ENCODE measurements at regions not wholly inside any gene's neighbourhood (a gene's known extent, or its start where the extent isn't known, plus 50 kb on each side); places are given as distances from the start of the nearest gene placed in this dataset.
"Not testable (repeated sequence)": the region's sequence is repeated elsewhere in the genome, so short reads cannot be mapped to it uniquely, and the experiment has no call there.

DNA sequence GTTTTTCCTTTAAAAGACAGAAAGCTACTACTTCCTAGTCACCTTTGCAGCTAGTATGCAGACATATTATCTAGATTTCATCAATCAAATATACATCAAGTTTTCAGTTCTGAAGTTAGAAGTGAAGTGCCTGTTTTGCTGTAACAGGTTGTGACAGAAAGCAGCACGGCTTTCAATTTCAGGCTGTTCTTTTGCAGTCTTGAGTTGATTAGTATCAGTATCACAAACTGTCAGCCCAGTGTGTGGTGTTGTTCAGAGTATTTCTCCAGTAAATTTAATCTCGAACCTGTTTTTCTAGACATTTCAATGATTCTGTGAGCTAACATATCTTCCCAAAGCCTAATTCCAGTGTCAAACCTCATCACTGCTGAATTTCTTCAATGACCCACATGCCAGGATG is 1050.8 kb downstream of the DIPK2A start:
- Histone ChIP-seq H3K4me2 (ENCODE audit: control insufficient read depth, extremely low read depth, insufficient read depth, low read depth, low read length) (no peak overlapping the region), H4K20me1 (ENCODE audit: control insufficient read depth, extremely low read depth, insufficient read depth, low read length) (no peaks in the 10 kb centered on the region), H3K27me3 (ENCODE audit: control insufficient read depth, extremely low read depth, insufficient read depth, low read length) (no peaks in the 10 kb centered on the region), H3K4me3 (ENCODE audit: control insufficient read depth in 2 of 3, extremely low read depth in 1 of 3, insufficient read depth in 2 of 3, low read depth in 1 of 3, low read length in 3 of 3) (no peak overlapping the region), H3K4me1 (ENCODE audit: control insufficient read depth, extremely low read depth, insufficient read depth, low read length) (peaks cover 8% of the 10 kb centered on the region), H3K79me2 (ENCODE audit: control insufficient read depth, insufficient read depth, low read length) (no peaks in the 10 kb centered on the region), H3K9ac (ENCODE audit: control insufficient read depth, extremely low read depth, insufficient read depth, low read length) (no peak overlapping the region), H2AFZ (ENCODE audit: control insufficient read depth, low read length) (no peak overlapping the region), H3K36me3 (ENCODE audit: control insufficient read depth in 2 of 2, extremely low read depth in 1 of 2, insufficient read depth in 2 of 2, low read length in 2 of 2) (no peaks in the 10 kb centered on the region), H3K27ac (ENCODE audit: control insufficient read depth, insufficient read depth, low read length) (no peak overlapping the region), H3K9me3 (ENCODE audit: control insufficient read depth, low read depth, low read length) (no peaks in the 10 kb centered on the region), H3K9me1 (ENCODE audit: control insufficient read depth, extremely low read depth, insufficient read depth, low read length) (no peaks in the 10 kb centered on the region)
- FAIRE-seq (no peak), DNase-seq (ENCODE audit: low read depth, low spot score) (no peak)
- TF ChIP-seq, protein P1, sequence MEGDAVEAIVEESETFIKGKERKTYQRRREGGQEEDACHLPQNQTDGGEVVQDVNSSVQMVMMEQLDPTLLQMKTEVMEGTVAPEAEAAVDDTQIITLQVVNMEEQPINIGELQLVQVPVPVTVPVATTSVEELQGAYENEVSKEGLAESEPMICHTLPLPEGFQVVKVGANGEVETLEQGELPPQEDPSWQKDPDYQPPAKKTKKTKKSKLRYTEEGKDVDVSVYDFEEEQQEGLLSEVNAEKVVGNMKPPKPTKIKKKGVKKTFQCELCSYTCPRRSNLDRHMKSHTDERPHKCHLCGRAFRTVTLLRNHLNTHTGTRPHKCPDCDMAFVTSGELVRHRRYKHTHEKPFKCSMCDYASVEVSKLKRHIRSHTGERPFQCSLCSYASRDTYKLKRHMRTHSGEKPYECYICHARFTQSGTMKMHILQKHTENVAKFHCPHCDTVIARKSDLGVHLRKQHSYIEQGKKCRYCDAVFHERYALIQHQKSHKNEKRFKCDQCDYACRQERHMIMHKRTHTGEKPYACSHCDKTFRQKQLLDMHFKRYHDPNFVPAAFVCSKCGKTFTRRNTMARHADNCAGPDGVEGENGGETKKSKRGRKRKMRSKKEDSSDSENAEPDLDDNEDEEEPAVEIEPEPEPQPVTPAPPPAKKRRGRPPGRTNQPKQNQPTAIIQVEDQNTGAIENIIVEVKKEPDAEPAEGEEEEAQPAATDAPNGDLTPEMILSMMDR (optimal IDR thresholded peaks at IDR 0.05 in 1 of 3, IDR thresholded peaks at IDR 0.05 in 1 of 3, conservative IDR thresholded peaks at IDR 0.05 in 1 of 3; ENCODE audit: extremely low read depth in 1 of 3, insufficient read depth in 2 of 3, low read length in 3 of 3): no peak
- TF ChIP-seq EZH2 (IDR thresholded peaks at IDR 0.05; ENCODE audit: low read length): no peak
- dilution Hi-C loops (cut with MboI; ENCODE audit: extremely low pct_ligation_motif_present, low sequenced_read_pairs): no loop called here

DNA sequence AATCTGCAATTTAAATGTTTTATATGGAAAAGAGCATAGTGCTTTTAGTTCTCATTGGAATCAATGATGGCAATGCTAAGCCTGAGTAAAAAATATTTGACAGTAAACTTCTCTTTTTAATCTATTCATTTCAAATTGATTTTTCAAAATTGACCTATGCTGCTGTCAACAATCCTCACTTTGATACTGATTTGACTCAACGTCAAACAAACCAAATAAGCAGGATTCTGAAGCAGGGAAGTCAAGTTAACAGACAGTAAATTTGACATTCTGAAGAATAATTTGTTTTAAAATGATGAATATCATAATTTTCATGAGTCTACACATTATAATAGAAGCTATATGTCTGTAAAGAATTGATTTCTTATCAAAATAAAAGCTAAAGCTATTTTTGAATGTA is 1053.1 kb downstream of the DIPK2A start:
- no peak for DNase-seq (ENCODE audit: low read depth, low spot score)
- Histone ChIP-seq H3K27ac (ENCODE audit: control insufficient read depth, insufficient read depth, low read length) (no peak overlapping the region), H3K79me2 (ENCODE audit: control insufficient read depth, insufficient read depth, low read length) (no peaks in the 10 kb centered on the region), H3K4me3 (ENCODE audit: control insufficient read depth in 2 of 3, extremely low read depth in 1 of 3, insufficient read depth in 2 of 3, low read depth in 1 of 3, low read length in 3 of 3) (no peak overlapping the region), H3K27me3 (ENCODE audit: control insufficient read depth, extremely low read depth, insufficient read depth, low read length) (no peaks in the 10 kb centered on the region), H3K9ac (ENCODE audit: control insufficient read depth, extremely low read depth, insufficient read depth, low read length) (no peak overlapping the region), H3K4me2 (ENCODE audit: control insufficient read depth, extremely low read depth, insufficient read depth, low read depth, low read length) (no peak overlapping the region), H3K9me3 (ENCODE audit: control insufficient read depth, low read depth, low read length) (no peaks in the 10 kb centered on the region), H3K9me1 (ENCODE audit: control insufficient read depth, extremely low read depth, insufficient read depth, low read length) (no peaks in the 10 kb centered on the region), H4K20me1 (ENCODE audit: control insufficient read depth, extremely low read depth, insufficient read depth, low read length) (no peaks in the 10 kb centered on the region), H3K36me3 (ENCODE audit: control insufficient read depth in 2 of 2, extremely low read depth in 1 of 2, insufficient read depth in 2 of 2, low read length in 2 of 2) (no peaks in the 10 kb centered on the region), H2AFZ (ENCODE audit: control insufficient read depth, low read length) (no peak overlapping the region), H3K4me1 (ENCODE audit: control insufficient read depth, extremely low read depth, insufficient read depth, low read length) (no peaks in the 10 kb centered on the region)
- TF ChIP-seq EZH2 (IDR thresholded peaks at IDR 0.05; ENCODE audit: low read length): no peak
- TF ChIP-seq, protein P1 (optimal IDR thresholded peaks at IDR 0.05 in 1 of 3, IDR thresholded peaks at IDR 0.05 in 1 of 3, conservative IDR thresholded peaks at IDR 0.05 in 1 of 3; ENCODE audit: extremely low read depth in 1 of 3, insufficient read depth in 2 of 3, low read length in 3 of 3): no peak
- dilution Hi-C loops (cut with MboI; ENCODE audit: extremely low pct_ligation_motif_present, low sequenced_read_pairs): no loop called here
- FAIRE-seq: no peak

DNA sequence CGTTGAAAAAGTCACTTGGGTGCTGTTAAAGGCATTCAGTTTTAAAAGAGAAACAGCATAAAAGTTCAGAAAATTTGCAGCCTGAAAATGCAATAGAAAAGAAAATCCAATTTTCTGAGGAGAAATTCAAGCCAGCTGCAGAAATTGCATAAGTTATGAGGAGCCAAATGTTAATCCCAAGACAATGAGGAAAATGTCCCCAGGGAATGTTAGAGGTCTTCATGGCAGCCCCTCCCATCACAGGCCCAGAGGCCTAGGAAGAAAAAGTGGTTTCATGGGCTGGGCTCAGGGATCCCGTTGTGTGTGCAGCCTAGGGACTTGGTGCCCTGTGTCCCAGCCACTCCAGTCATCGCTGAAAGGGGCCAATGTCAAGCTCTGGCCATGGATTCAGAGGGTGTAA is 1055.6 kb downstream of the DIPK2A start:
- H4K20me1 ChIP-seq (ENCODE audit: control insufficient read depth, extremely low read depth, insufficient read depth, low read length); H2AFZ ChIP-seq (ENCODE audit: control insufficient read depth, low read length); H3K79me2 ChIP-seq (ENCODE audit: control insufficient read depth, insufficient read depth, low read length); H3K36me3 ChIP-seq (ENCODE audit: control insufficient read depth in 2 of 2, extremely low read depth in 1 of 2, insufficient read depth in 2 of 2, low read length in 2 of 2); H3K9me1 ChIP-seq (ENCODE audit: control insufficient read depth, extremely low read depth, insufficient read depth, low read length); H3K27ac ChIP-seq (ENCODE audit: control insufficient read depth, insufficient read depth, low read length); DNase-seq (ENCODE audit: low read depth, low spot score); H3K9me3 ChIP-seq (ENCODE audit: control insufficient read depth, low read depth, low read length); H3K9ac ChIP-seq (ENCODE audit: control insufficient read depth, extremely low read depth, insufficient read depth, low read length); FAIRE-seq; H3K27me3 ChIP-seq (ENCODE audit: control insufficient read depth, extremely low read depth, insufficient read depth, low read length); H3K4me2 ChIP-seq (ENCODE audit: control insufficient read depth, extremely low read depth, insufficient read depth, low read depth, low read length); dilution Hi-C loops (cut with MboI; ENCODE audit: extremely low pct_ligation_motif_present, low sequenced_read_pairs); H3K4me3 ChIP-seq (ENCODE audit: control insufficient read depth in 2 of 3, extremely low read depth in 1 of 3, insufficient read depth in 2 of 3, low read depth in 1 of 3, low read length in 3 of 3); H3K4me1 ChIP-seq (ENCODE audit: control insufficient read depth, extremely low read depth, insufficient read depth, low read length): not testable (repeated sequence)
